Neural progenitor cell (in vitro differentiated cells): ENCODE measurements at regions not wholly inside any gene's neighbourhood (a gene's known extent, or its start where the extent isn't known, plus 50 kb on each side); places are given as distances from the start of the nearest gene placed in this dataset.

Source experiments
- DNase-seq: peaks from one replicate; pipeline ENCODE4 v3.0.0-alpha.2; 2016; ENCODE audit warnings: low spot score
- H2AFZ ChIP-seq: fragments of 200-600 bp; sonication (generic); replicated peaks from 2 replicates; pipeline ENCODE4 v1.6.1; 2016; ENCODE audit warnings: antibody characterized with exemption
- H3F3A ChIP-seq: fragments of 200-600 bp; sonication (generic); 2 replicates; pipeline ENCODE4 v1.6.1; 2016; ENCODE audit warnings: antibody characterized with exemption, low read depth
- H3K27ac ChIP-seq: fragments of 200-600 bp; sonication (generic); 2 replicates; pipeline ENCODE4 v1.5.1; 2016; ENCODE audit warnings: mild to moderate bottlenecking
- H3K27me3 ChIP-seq: fragments of 200-600 bp; sonication (generic); 2 replicates; pipeline ENCODE4 v1.6.1; 2016; ENCODE audit warnings: mild to moderate bottlenecking, moderate library complexity
- H3K36me3 ChIP-seq: fragments of 200-600 bp; sonication (generic); 2 replicates; pipeline ENCODE4 v1.5.1; 2016
- H3K4me1 ChIP-seq: fragments of 200-600 bp; sonication (generic); 2 replicates; pipeline ENCODE4 v1.6.1; 2016; ENCODE audit warnings: mixed run types
- H3K4me2 ChIP-seq: fragments of 200-600 bp; sonication (generic); 2 replicates; pipeline ENCODE4 v1.6.1; 2016
- H3K4me3 ChIP-seq: fragments of 200-600 bp; sonication (generic); 2 replicates; pipeline ENCODE4 v1.5.1; 2016
- H3K79me2 ChIP-seq: fragments of 200-600 bp; sonication (generic); 2 replicates; pipeline ENCODE4 v1.6.1; 2016; ENCODE audit warnings: low read depth
- H3K9ac ChIP-seq: fragments of 200-600 bp; sonication (generic); 2 replicates; pipeline ENCODE4 v1.6.1; 2016
- H3K9me3 ChIP-seq: fragments of 200-600 bp; sonication (generic); 2 replicates; pipeline ENCODE4 v1.5.1; 2016; ENCODE audit warnings: low read depth
- H4K20me1 ChIP-seq: fragments of 200-600 bp; sonication (generic); 2 replicates; pipeline ENCODE4 v1.6.1; 2016; ENCODE audit warnings: low read depth
- H3K27ac Mint-ChIP-seq: 3 replicates; pipeline ENCODE4 v1.8.0; 2021; ENCODE audit warnings: mixed read lengths
- H3K27me3 Mint-ChIP-seq: 2 replicates; pipeline ENCODE4 v1.8.0; 2022; ENCODE audit warnings: low read depth, mild to moderate bottlenecking, inconsistent platforms, moderate library complexity, mixed read lengths; ENCODE audit not compliant: insufficient read depth
- H3K36me3 Mint-ChIP-seq: 3 replicates; pipeline ENCODE4 v1.8.0; 2021; ENCODE audit warnings: mixed read lengths
- H3K4me1 Mint-ChIP-seq: 3 replicates; pipeline ENCODE4 v1.8.0; 2021; ENCODE audit warnings: mixed read lengths
- H3K4me3 Mint-ChIP-seq: 3 replicates; pipeline ENCODE4 v1.8.0; 2021; ENCODE audit warnings: mild to moderate bottlenecking, moderate library complexity, mixed read lengths
- H3K9me3 Mint-ChIP-seq: 3 replicates; pipeline ENCODE4 v1.8.0; 2020; ENCODE audit warnings: mixed read lengths
- EZH2 ChIP-seq: fragments of 200-600 bp; sonication (generic); IDR thresholded peaks from 2 replicates; pipeline ENCODE4 v1.6.1; 2017; ENCODE audit warnings: antibody characterized with exemption, mild to moderate bottlenecking, moderate library complexity
- EZH2phosphoT487 ChIP-seq: fragments of 200-600 bp; sonication (generic); IDR thresholded peaks from 2 replicates; pipeline ENCODE4 v1.6.1; 2017; ENCODE audit warnings: antibody characterized with exemption
- TF ChIP-seq, protein P1 (sequence below): fragments of 200-600 bp; sonication (generic); IDR thresholded peaks from 2 replicates; pipeline ENCODE4 v1.5.1; 2017; ENCODE audit warnings: antibody characterized with exemption, mild to moderate bottlenecking

DNA sequence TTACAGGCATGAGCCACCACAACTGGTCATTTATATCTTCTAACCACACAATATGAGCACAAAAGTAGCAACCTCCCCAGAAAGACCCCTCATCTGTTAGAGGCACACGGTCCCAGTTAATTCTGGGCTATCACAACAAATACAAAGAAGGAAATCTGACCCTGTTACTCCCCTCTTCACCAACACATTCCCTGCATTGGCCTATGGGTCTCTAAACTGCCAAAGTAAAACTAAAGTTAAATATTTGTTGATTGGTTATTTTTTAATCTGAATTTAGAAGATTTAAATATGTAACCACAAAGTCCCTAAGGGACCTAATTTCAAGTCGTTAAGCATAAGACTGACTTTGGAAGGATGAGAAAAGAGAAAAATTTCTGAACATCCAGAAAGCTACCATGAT is 496.7 kb upstream of the NMUR2 start:
- H3K4me3 Mint-ChIP-seq, result no peak overlapping the region
- Histone ChIP-seq H2AFZ (no peak overlapping the region), H4K20me1 (no peaks in the 10 kb centered on the region), H3K4me3 (no peak overlapping the region), H3K4me2 (no peak overlapping the region), H3K27ac (no peak overlapping the region), H3F3A (peaks cover 19% of the 10 kb centered on the region), H3K9ac (no peak overlapping the region), H3K27me3 (no peaks in the 10 kb centered on the region), H3K4me1 (peaks cover 21% of the 10 kb centered on the region), H3K9me3 (no peaks in the 10 kb centered on the region), H3K36me3 (no peaks in the 10 kb centered on the region), H3K79me2 (no peaks in the 10 kb centered on the region)
- no peaks in the 10 kb centered on the region for H3K36me3 Mint-ChIP-seq
- no peak for DNase-seq
- H3K4me1 Mint-ChIP-seq, result peaks cover 11% of the 10 kb centered on the region
- H3K9me3 Mint-ChIP-seq, result no peaks in the 10 kb centered on the region
- H3K27ac Mint-ChIP-seq, result no peak overlapping the region
- TF ChIP-seq EZH2, result no peak
- TF ChIP-seq, protein P1, sequence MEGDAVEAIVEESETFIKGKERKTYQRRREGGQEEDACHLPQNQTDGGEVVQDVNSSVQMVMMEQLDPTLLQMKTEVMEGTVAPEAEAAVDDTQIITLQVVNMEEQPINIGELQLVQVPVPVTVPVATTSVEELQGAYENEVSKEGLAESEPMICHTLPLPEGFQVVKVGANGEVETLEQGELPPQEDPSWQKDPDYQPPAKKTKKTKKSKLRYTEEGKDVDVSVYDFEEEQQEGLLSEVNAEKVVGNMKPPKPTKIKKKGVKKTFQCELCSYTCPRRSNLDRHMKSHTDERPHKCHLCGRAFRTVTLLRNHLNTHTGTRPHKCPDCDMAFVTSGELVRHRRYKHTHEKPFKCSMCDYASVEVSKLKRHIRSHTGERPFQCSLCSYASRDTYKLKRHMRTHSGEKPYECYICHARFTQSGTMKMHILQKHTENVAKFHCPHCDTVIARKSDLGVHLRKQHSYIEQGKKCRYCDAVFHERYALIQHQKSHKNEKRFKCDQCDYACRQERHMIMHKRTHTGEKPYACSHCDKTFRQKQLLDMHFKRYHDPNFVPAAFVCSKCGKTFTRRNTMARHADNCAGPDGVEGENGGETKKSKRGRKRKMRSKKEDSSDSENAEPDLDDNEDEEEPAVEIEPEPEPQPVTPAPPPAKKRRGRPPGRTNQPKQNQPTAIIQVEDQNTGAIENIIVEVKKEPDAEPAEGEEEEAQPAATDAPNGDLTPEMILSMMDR, result no peak
- no peak for TF ChIP-seq EZH2phosphoT487
- no peaks in the 10 kb centered on the region for H3K27me3 Mint-ChIP-seq

DNA sequence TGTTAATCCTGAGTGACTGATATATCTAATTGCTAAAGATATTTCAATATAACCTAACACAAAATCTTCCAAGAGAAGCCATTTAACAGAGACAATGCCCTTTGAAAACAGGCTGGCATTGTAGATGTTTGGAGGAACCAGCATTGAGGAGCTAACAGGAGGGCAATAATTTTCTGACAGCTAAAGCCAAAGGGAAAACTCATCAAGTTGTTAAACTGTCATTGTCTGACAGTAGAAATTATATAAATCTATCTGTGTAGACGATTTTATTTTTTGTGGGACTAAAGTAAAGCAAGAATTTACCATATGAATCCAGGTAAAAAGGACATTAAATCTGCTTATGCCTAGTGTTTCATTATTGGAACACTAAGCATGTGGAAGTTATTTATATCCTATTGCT is 500.2 kb upstream of the NMUR2 start:
- Mint-ChIP-seq H3K4me1 (peaks cover 5% of the 10 kb centered on the region), H3K9me3 (no peaks in the 10 kb centered on the region), H3K4me3 (no peak overlapping the region), H3K36me3 (no peaks in the 10 kb centered on the region), H3K27me3 (no peaks in the 10 kb centered on the region), H3K27ac (no peak overlapping the region)
- Histone ChIP-seq H3K4me3 (no peak overlapping the region), H3F3A (peaks cover 5% of the 10 kb centered on the region), H3K4me2 (no peak overlapping the region), H4K20me1 (no peaks in the 10 kb centered on the region), H3K36me3 (no peaks in the 10 kb centered on the region), H3K9ac (no peak overlapping the region), H3K9me3 (no peaks in the 10 kb centered on the region), H3K27me3 (no peaks in the 10 kb centered on the region), H3K4me1 (peaks cover 9% of the 10 kb centered on the region), H2AFZ (no peak overlapping the region), H3K79me2 (no peaks in the 10 kb centered on the region), H3K27ac (no peak overlapping the region)
- DNase-seq, result no peak
- TF ChIP-seq EZH2 (no peak), EZH2phosphoT487 (no peak)
- TF ChIP-seq, protein P1, result no peak

DNA sequence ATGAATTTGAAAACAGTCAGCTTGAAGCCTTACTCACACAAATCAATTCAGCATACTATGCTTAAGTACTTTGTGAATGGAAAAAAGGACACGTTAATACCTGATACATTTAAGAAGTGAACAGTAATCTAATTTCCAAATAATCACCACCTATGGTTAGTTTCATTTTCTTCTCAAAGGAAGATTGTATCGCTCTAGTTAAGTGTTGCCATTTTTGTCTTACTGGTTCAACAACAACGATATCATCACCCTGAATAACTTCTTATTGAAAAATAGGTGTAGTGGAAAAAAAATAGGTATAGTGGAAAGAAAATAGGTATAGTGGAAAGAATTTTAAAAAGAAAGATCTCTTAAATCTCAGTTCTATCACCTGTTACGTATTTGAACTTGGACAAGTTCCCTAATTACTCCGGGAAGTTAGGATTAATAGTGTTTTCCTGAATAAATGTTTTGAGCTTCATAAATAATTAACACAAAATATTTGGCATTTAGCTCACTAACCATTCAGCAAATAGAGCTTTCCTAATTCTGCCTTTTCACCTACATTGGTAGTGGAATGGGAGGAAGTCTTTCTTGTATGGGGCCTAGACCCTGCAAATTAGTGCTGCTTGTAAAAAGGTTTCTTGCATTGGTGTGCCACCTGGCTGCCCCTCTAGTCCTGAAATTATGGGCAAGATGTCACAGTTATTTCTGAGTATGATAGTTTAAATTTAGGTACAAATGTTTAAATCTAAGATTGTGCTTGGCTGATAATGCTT is 502.6 kb upstream of the NMUR2 start:
- Mint-ChIP-seq H3K4me3 (no peak overlapping the region), H3K4me1 (no peaks in the 10 kb centered on the region), H3K36me3 (no peaks in the 10 kb centered on the region), H3K27ac (no peak overlapping the region), H3K27me3 (no peaks in the 10 kb centered on the region), H3K9me3 (no peaks in the 10 kb centered on the region)
- no peaks in the 10 kb centered on the region for H3K79me2 ChIP-seq
- H3F3A ChIP-seq, result no peaks in the 10 kb centered on the region
- no peaks in the 10 kb centered on the region for H3K36me3 ChIP-seq
- no peak overlapping the region for H3K4me2 ChIP-seq
- H2AFZ ChIP-seq, result no peak overlapping the region
- no peaks in the 10 kb centered on the region for H3K9me3 ChIP-seq
- TF ChIP-seq EZH2 (no peak), EZH2phosphoT487 (no peak)
- TF ChIP-seq, protein P1, result no peak
- no peak overlapping the region for H3K9ac ChIP-seq
- H3K4me3 ChIP-seq, result no peak overlapping the region
- no peaks in the 10 kb centered on the region for H4K20me1 ChIP-seq
- H3K27me3 ChIP-seq, result no peaks in the 10 kb centered on the region
- H3K27ac ChIP-seq, result no peak overlapping the region
- H3K4me1 ChIP-seq, result no peaks in the 10 kb centered on the region
- DNase-seq, result no peak
